NCI-H524 (cell line): ENCODE measurements at regions not wholly inside any gene's neighbourhood (a gene's known extent, or its start where the extent isn't known, plus 50 kb on each side); places are given as distances from the start of the nearest gene placed in this dataset.

ENCODE experiments used
- DNase-seq, 2 experiments: peaks; one replicate each; lab custom pipeline; 2025; lab: John Stamatoyannopoulos, UW

- DNase-seq = no peak
Measured at GRCh38 chrX:33607042-33607595, 395.8 kb upstream of the DMD start.

GRCh38 chrX:33605997-33606396, 394.6 kb upstream of the DMD start:
- DNase-seq = no peak

- no peak for DNase-seq
Measured at GRCh38 chrX:33592396-33592795, 381.0 kb upstream of the DMD start.

DNA sequence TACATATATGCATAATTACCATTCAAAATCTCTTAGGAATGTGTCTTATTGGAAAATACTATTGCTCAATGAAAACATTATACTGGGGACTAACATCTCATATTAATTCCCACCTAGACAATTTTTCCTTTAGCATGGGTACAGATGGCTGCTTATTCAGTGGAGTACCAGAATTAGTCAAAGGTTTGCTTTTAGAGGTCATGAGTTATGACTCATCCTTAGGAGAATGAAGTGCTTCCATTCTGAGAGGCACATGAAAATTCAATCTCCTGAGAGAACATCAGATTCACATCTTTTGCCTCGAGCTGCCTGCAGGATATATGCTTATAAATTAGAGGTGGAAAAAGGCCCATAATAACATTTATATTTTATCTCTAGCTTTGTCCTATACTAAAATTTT, 378.0 kb upstream of the DMD start:
- peak in 1 of 2 experiments; percentile 16 for DNase-seq

DNA sequence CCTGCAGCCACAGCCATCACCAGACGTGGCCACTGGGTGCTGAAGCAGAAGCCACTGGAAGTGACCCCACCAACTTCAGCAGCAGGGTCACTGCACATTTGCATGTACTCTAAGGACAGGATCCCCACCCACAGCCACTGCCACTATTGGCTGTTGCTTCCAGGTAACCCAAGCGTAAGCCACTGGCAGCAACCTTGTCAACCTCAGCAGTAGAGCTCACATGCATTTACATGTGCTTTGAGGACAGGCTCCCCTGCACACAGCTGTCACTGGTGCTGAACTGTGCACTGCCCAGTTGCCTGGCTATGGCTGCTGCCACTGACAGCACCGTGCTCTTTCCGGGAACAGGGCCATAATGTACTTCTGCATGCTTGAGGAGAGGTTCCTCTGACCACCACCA, 332.4 kb upstream of the DMD start:
- no peak for DNase-seq
